ENCODE measurements at regions not wholly inside any gene's neighbourhood (a gene's known extent, or its start where the extent isn't known, plus 50 kb on each side); places are given as distances from the start of the nearest gene placed in this dataset.

- no peak for TF ChIP-seq CTCF (IDR thresholded peaks at IDR 0.05)
- no peak for TF ChIP-seq EZH2phosphoT487 (IDR thresholded peaks at IDR 0.05)
- no peak for TF ChIP-seq EZH2 (IDR thresholded peaks at IDR 0.05)
Measured at GRCh38 chr6:149129371-149130077, 188.0 kb upstream of the TAB2 start.
